Erythroblast (primary cell): ENCODE measurements at regions not wholly inside any gene's neighbourhood (a gene's known extent, or its start where the extent isn't known, plus 50 kb on each side); places are given as distances from the start of the nearest gene placed in this dataset.

ENCODE experiments used
- GATA1 ChIP-seq: IDR thresholded peaks from 2 replicates; pipeline ENCODE4 v1.6.1; 2011; ENCODE audit warnings: low read depth, mild to moderate bottlenecking, control low read depth, low read length, moderate library complexity
- POLR2A ChIP-seq: IDR thresholded peaks from 2 replicates; pipeline ENCODE4 v1.6.1; 2011; ENCODE audit warnings: mild to moderate bottlenecking, low read length

- no peak for TF ChIP-seq POLR2A
- no peak for TF ChIP-seq GATA1
Observed at GRCh38 chr2:16148632-16149348, 208.4 kb downstream of the MYCN start.
